A673 (cell line): ENCODE measurements at regions not wholly inside any gene's neighbourhood (a gene's known extent, or its start where the extent isn't known, plus 50 kb on each side); places are given as distances from the start of the nearest gene placed in this dataset.

Experiments
- BruUV-seq: library from RNA; stranded (reverse); fragments of 400-500 nt; replicated peaks from 2 replicates; lab custom pipeline; 2021; lab: Mats Ljungman, UMichigan
- CTCF ChIA-PET: fragments of 300-600 bp; sonication (Branson Sonifier 250); formaldehyde crosslinking; loops from one replicate; lab custom pipeline; 2022; ENCODE audit warnings: antibody characterized with exemption; lab: Charles Lee
- POLR2A ChIA-PET: fragments of 300-600 bp; sonication (Branson Sonifier 250); formaldehyde crosslinking; loops from one replicate; lab custom pipeline; 2022; ENCODE audit warnings: antibody characterized with exemption; ENCODE audit not compliant: low non-redundant PET; lab: Charles Lee
- DNase-seq: peaks from one replicate; pipeline ENCODE4 v3.0.0-alpha.2; 2015; ENCODE audit warnings: low spot score
- H3K27ac ChIP-seq: fragments of 200-600 bp; sonication (generic); 2 replicates; pipeline ENCODE4 v1.5.1; 2016; ENCODE audit warnings: mixed run types, low read depth, mild to moderate bottlenecking, mixed read lengths, antibody characterized with exemption, low read length; ENCODE audit not compliant: poor library complexity, severe bottlenecking
- H3K27me3 ChIP-seq: fragments of 200-600 bp; sonication (generic); replicated peaks from 2 replicates; pipeline ENCODE4 v1.6.1; 2017; ENCODE audit warnings: mixed run types, low read depth, mild to moderate bottlenecking, mixed read lengths, antibody characterized with exemption, low read length; ENCODE audit not compliant: insufficient read depth, poor library complexity
- H3K36me3 ChIP-seq: fragments of 200-600 bp; sonication (generic); 2 replicates; pipeline ENCODE4 v1.6.1; 2016; ENCODE audit warnings: mixed run types, mild to moderate bottlenecking, mixed read lengths, antibody characterized with exemption, low read length; ENCODE audit not compliant: insufficient read depth, poor library complexity, severe bottlenecking
- H3K4me1 ChIP-seq: fragments of 200-600 bp; sonication (generic); 2 replicates; pipeline ENCODE4 v1.6.1; 2017; ENCODE audit warnings: mixed run types, mild to moderate bottlenecking, mixed read lengths, antibody characterized with exemption, low read length; ENCODE audit not compliant: insufficient read depth, poor library complexity, severe bottlenecking
- H3K4me3 ChIP-seq: fragments of 200-600 bp; sonication (generic); 2 replicates; pipeline ENCODE4 v1.5.1; 2016; ENCODE audit warnings: low read depth, mixed run types, mild to moderate bottlenecking, mixed read lengths, low read length; ENCODE audit not compliant: poor library complexity, severe bottlenecking
- H3K9me3 ChIP-seq: fragments of 200-600 bp; sonication (generic); 2 replicates; pipeline ENCODE4 v1.6.1; 2016; ENCODE audit warnings: mixed run types, low read depth, mild to moderate bottlenecking, mixed read lengths, antibody characterized with exemption, low read length; ENCODE audit not compliant: poor library complexity, severe bottlenecking
- CTCF ChIP-seq: fragments of 300-800, 200-600 bp; sonication (generic); conservative IDR thresholded peaks from 2 replicates; pipeline ENCODE4 v1.5.1; 2017; ENCODE audit warnings: low read depth, mild to moderate bottlenecking, antibody characterized with exemption, low read length, moderate library complexity, mixed read lengths
- EZH2 ChIP-seq: fragments of 200-600 bp; sonication (generic); IDR thresholded peaks from 2 replicates; pipeline ENCODE4 v1.6.1; 2017; ENCODE audit warnings: borderline replicate concordance, low read depth, mild to moderate bottlenecking, mixed read lengths, antibody characterized with exemption, low read length; ENCODE audit not compliant: poor library complexity, severe bottlenecking
- intact Hi-C: fragments of 100-400 bp; cut with micrococcal nuclease; formaldehyde crosslinking; loops from one replicate; pipeline ENCODE4 v1.10.0; 2022; ENCODE audit not compliant: unreplicated experiment

GRCh38 chr18:38981389-38981788 lies 1415.8 kb upstream of the CELF4 start:
- Histone ChIP-seq H3K36me3 (no peaks in the 10 kb centered on the region), H3K27ac (no peak overlapping the region), H3K27me3 (no peaks in the 10 kb centered on the region), H3K4me3 (no peak overlapping the region), H3K4me1 (no peaks in the 10 kb centered on the region), H3K9me3 (no peaks in the 10 kb centered on the region)
- ChIA-PET POLR2A (no interaction called here), CTCF (no interaction called here)
- no peak for DNase-seq
- BruUV-seq = no TSS peak
- intact Hi-C loops = no loop called here
- TF ChIP-seq CTCF (no peak), EZH2 (no peak)

- no peak for TF ChIP-seq EZH2
- TF ChIP-seq CTCF = no peak
- intact Hi-C loops = no loop called here
- no TSS peak for BruUV-seq
- Histone ChIP-seq H3K27ac (no peak overlapping the region), H3K4me1 (no peaks in the 10 kb centered on the region), H3K27me3 (no peaks in the 10 kb centered on the region), H3K9me3 (no peaks in the 10 kb centered on the region), H3K36me3 (no peaks in the 10 kb centered on the region), H3K4me3 (no peak overlapping the region)
- CTCF ChIA-PET = no interaction called here
- no peak for DNase-seq
- POLR2A ChIA-PET = no interaction called here
Measured at GRCh38 chr18:38980420-38980819, 1414.8 kb upstream of the CELF4 start.

DNA sequence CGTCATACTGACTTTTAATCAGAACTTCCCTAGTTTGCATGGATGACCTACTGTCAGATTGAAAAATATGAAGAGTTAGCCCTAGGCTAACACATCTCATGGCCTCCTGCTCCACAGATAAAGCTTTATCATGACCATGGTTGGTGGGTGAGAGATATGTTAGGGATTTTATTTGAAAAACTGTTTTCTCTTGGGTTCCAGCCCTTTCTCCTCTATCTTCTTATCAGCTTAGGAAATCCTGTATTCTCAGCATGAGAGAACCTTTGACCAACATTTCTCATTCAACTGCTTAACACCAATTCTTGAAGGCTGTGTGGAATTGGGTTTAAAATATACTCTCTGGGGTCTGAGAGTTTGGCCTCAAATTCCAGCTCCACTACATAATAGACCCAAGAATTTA lies 1407.0 kb upstream of the CELF4 start:
- BruUV-seq = no TSS peak
- no peak for TF ChIP-seq CTCF
- TF ChIP-seq EZH2 = no peak
- Histone ChIP-seq H3K36me3 (no peaks in the 10 kb centered on the region), H3K4me3 (no peak overlapping the region), H3K4me1 (no peaks in the 10 kb centered on the region), H3K27ac (no peak overlapping the region), H3K9me3 (no peaks in the 10 kb centered on the region), H3K27me3 (no peaks in the 10 kb centered on the region)
- ChIA-PET CTCF (no interaction called here), POLR2A (no interaction called here)
- no peak for DNase-seq
- intact Hi-C loops = no loop called here
